ENCODE measurements at regions not wholly inside any gene's neighbourhood (a gene's known extent, or its start where the extent isn't known, plus 50 kb on each side); places are given as distances from the start of the nearest gene placed in this dataset.

DNA sequence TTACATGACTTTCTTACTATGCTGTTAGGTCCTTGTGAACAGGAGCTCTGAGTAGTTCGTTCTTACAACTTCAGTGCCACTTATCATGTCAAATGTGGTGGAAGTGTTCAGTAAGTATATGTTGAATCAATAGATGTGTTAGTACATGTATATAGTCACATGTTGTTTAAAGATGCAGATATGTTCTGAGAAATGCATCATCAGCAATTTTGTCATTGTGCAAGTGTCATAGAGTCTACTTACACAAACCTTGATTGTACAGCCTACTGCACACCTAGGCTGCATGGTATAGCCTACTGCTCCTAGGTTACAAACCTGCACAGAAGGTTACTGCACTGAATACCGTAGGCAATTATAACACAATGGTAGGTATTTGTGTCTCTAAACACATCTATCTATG lies 174.8 kb downstream of the GPR37 start:
- Histone ChIP-seq H3K18ac (ENCODE audit: extremely low read depth, low read length) (no peak overlapping the region), H2AFZ (ENCODE audit: low read length) (no peak overlapping the region), H4K91ac (replicated peaks; ENCODE audit: insufficient read length, low read length) (no peak overlapping the region), H2BK15ac (ENCODE audit: low read length) (no peak overlapping the region), H3K9ac (replicated peaks in 1 of 4; ENCODE audit: extremely low read depth in 1 of 4, low read depth in 3 of 4, low read length in 3 of 4) (no peak overlapping the region), H4K5ac (ENCODE audit: insufficient read length, low read depth, low read length) (no peak overlapping the region), H3K36me3 (ENCODE audit: control insufficient read depth in 2 of 4, insufficient read depth in 4 of 4, low read length in 3 of 4) (no peaks in the 10 kb centered on the region), H3K56ac (replicated peaks; ENCODE audit: insufficient read length, low read depth, low read length) (no peak overlapping the region), H3K9me3 (ENCODE audit: insufficient read depth in 2 of 2, low read depth in 1 of 2, low read length in 1 of 2) (no peaks in the 10 kb centered on the region), H3K27ac (ENCODE audit: low read depth, low read length) (no peak overlapping the region), H2BK120ac (replicated peaks; ENCODE audit: low read depth, low read length) (no peak overlapping the region), H3K4me2 (ENCODE audit: insufficient read depth in 1 of 2, low read depth in 2 of 2, low read length in 2 of 2) (no peak overlapping the region), H3K23ac (ENCODE audit: insufficient read length) (no peak overlapping the region), H4K8ac (ENCODE audit: extremely low read depth, insufficient read depth, low read length) (no peak overlapping the region), H2BK20ac (ENCODE audit: low read length) (no peak overlapping the region), H3K4ac (replicated peaks; ENCODE audit: insufficient read length, low read depth, low read length) (no peak overlapping the region), H2BK5ac (ENCODE audit: low read depth, low read length) (no peak overlapping the region), H2AK5ac (ENCODE audit: low read depth, low read length) (no peak overlapping the region), H3K14ac (ENCODE audit: insufficient read length) (no peak overlapping the region), H3K27me3 (replicated peaks in 1 of 4; ENCODE audit: control insufficient read depth in 3 of 4, extremely low read depth in 1 of 4, insufficient read depth in 3 of 4, low read length in 3 of 4) (peaks cover 0 to 1% (median 0%) of the 10 kb centered on the region in 4 experiments; a peak in 1 of 7 replicates), H3K4me1 (replicated peaks in 1 of 4; ENCODE audit: control insufficient read depth in 3 of 4, insufficient read depth in 4 of 4, low read length in 3 of 4) (no peaks in the 10 kb centered on the region), H3K23me2 (ENCODE audit: low read depth, low read length) (no peaks in the 10 kb centered on the region), H3K4me3 (ENCODE audit: extremely low read depth in 1 of 4, insufficient read depth in 2 of 4, low read depth in 3 of 4, low read length in 4 of 4) (no peak overlapping the region), H2BK12ac (ENCODE audit: low read depth, low read length) (no peak overlapping the region), H3K79me1 (ENCODE audit: low read depth, low read length) (no peaks in the 10 kb centered on the region), H4K20me1 (replicated peaks in 1 of 2; ENCODE audit: control insufficient read depth in 1 of 2, insufficient read depth in 2 of 2, low read length in 2 of 2) (no peaks in the 10 kb centered on the region), H3K79me2 (ENCODE audit: control insufficient read depth in 1 of 2, insufficient read depth in 2 of 2, low read length in 2 of 2) (no peaks in the 10 kb centered on the region)
- peak; percentile 83 for TF ChIP-seq MAFK (IDR thresholded peaks at IDR 0.05; ENCODE audit: low read depth, low read length)
- no peak for TF ChIP-seq FOSL1 (IDR thresholded peaks at IDR 0.05; ENCODE audit: insufficient read depth, low read depth, low read length)
- TF ChIP-seq HDAC2 (IDR thresholded peaks at IDR 0.05; ENCODE audit: borderline replicate concordance in 1 of 2, low read depth in 2 of 2, low read length in 2 of 2): no peak
- FAIRE-seq (no peak), DNase-seq (ENCODE audit: low read depth in 1 of 2, low spot score in 2 of 2) (no peak)
- CTCF ChIA-PET (ENCODE audit: partially characterized antibody): no interaction called here
- POLR2A ChIA-PET (ENCODE audit: partially characterized antibody): no interaction called here
- 85% methylated on average over 2 of the region's 2 CpGs; no CpG with 5 or more reads in 1 of the 2 experiments for WGBS, 2 experiments (ENCODE audit: extremely low coverage in 1 of 2, insufficient coverage in 1 of 2, insufficient read length in 1 of 2, insufficient replicate concordance in 2 of 2, low coverage in 1 of 2, low lambda C conversion rate in 2 of 2, missing lambda C conversion rate in 1 of 2)
